ENCODE measurements at regions not wholly inside any gene's neighbourhood (a gene's known extent, or its start where the extent isn't known, plus 50 kb on each side); places are given as distances from the start of the nearest gene placed in this dataset.

DNA sequence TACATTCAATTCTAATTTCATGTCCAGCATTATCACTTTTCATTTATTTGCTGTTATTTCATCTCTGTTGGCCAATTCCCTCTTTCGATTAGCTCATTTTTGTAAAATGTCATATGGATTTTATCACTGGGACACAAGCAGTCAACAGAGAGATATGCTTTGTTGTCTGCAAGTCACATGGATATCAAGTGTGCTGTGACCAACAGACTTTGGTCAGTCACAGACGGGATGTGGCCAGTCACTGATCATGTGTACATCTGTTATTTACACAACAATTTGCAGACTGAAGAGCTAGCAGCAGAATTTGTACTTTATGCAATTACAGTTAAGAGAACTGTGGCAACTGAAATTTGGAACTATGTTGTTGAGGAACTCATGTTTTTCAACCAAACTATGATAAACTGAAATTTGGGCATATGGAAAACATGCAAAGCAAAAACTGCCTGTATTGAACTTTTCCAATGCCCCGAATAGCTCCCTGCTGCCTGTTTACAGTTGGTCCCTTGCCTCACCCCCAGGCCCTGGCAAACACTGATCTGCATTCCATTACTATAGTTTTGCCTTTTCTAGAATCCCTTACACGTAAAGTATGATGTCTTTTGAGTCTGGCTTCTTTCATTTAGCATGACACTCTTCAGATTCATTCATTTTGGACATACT lies 104.4 kb downstream of the RPL22L1 start (continued):
- TF ChIP-seq CHAMP1 (IDR thresholded peaks at IDR 0.05) = peak; percentile 56; the same call in 1 of the 2 replicates
- TF ChIP-seq, protein P1, sequence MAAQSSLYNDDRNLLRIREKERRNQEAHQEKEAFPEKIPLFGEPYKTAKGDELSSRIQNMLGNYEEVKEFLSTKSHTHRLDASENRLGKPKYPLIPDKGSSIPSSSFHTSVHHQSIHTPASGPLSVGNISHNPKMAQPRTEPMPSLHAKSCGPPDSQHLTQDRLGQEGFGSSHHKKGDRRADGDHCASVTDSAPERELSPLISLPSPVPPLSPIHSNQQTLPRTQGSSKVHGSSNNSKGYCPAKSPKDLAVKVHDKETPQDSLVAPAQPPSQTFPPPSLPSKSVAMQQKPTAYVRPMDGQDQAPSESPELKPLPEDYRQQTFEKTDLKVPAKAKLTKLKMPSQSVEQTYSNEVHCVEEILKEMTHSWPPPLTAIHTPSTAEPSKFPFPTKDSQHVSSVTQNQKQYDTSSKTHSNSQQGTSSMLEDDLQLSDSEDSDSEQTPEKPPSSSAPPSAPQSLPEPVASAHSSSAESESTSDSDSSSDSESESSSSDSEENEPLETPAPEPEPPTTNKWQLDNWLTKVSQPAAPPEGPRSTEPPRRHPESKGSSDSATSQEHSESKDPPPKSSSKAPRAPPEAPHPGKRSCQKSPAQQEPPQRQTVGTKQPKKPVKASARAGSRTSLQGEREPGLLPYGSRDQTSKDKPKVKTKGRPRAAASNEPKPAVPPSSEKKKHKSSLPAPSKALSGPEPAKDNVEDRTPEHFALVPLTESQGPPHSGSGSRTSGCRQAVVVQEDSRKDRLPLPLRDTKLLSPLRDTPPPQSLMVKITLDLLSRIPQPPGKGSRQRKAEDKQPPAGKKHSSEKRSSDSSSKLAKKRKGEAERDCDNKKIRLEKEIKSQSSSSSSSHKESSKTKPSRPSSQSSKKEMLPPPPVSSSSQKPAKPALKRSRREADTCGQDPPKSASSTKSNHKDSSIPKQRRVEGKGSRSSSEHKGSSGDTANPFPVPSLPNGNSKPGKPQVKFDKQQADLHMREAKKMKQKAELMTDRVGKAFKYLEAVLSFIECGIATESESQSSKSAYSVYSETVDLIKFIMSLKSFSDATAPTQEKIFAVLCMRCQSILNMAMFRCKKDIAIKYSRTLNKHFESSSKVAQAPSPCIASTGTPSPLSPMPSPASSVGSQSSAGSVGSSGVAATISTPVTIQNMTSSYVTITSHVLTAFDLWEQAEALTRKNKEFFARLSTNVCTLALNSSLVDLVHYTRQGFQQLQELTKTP (IDR thresholded peaks at IDR 0.05; ENCODE audit: low read depth in 1 of 2, partially characterized antibody in 2 of 2) = peak in 1 of 2 experiments; percentile 68
- TF ChIP-seq E2F8 (IDR thresholded peaks at IDR 0.05; ENCODE audit: low read depth, partially characterized antibody) = no peak
- 0 out of 2 replicates have a peak, but pooled peaks have one; percentile 8 for TF ChIP-seq ETV5 (CRISPR knock-in tag; IDR thresholded peaks at IDR 0.05; ENCODE audit: low read depth)
- peak; percentile 75 for TF ChIP-seq LEF1 (IDR thresholded peaks at IDR 0.05)
- no peak for TF ChIP-seq MAFK (IDR thresholded peaks at IDR 0.05; ENCODE audit: low read length)
- no peak for TF ChIP-seq RBBP5 (IDR thresholded peaks at IDR 0.05; ENCODE audit: borderline replicate concordance, insufficient read depth, low read length, poor library complexity, severe bottlenecking)
- peak; percentile 70 for TF ChIP-seq TEAD4 (IDR thresholded peaks at IDR 0.05; ENCODE audit: low read length)
- TF ChIP-seq TEAD4 (CRISPR knock-in tag; IDR thresholded peaks at IDR 0.05; ENCODE audit: borderline replicate concordance) = no peak
- TF ChIP-seq ZNF740 (CRISPR knock-in tag; IDR thresholded peaks at IDR 0.05) = no peak
- no peak for TF ChIP-seq ZNF740 (tag; IDR thresholded peaks at IDR 0.05)
- 0 out of 2 replicates have a peak, but pooled peaks have one; percentile 11 for TF ChIP-seq PTTG1 (tag; IDR thresholded peaks at IDR 0.05; ENCODE audit: low read depth)

All from K562 (cell line).